ENCODE measurements at regions not wholly inside any gene's neighbourhood (a gene's known extent, or its start where the extent isn't known, plus 50 kb on each side); places are given as distances from the start of the nearest gene placed in this dataset.

GRCh38 chr10:21396889-21397288, 128.6 kb downstream of the SKIDA1 start:
- TF ChIP-seq CTCF (IDR thresholded peaks at IDR 0.05; ENCODE audit: insufficient read depth, low read length, severe bottlenecking): no peak
- no peak for DNase-seq (ENCODE audit: low read depth)
- Histone ChIP-seq H3K27me3 (ENCODE audit: control insufficient read depth, insufficient read depth, low read length) (no peaks in the 10 kb centered on the region), H3K4me3 (ENCODE audit: low read depth, low read length) (no peak overlapping the region), H3K36me3 (ENCODE audit: control insufficient read depth, insufficient read depth, low read length) (no peaks in the 10 kb centered on the region)
- no peak for FAIRE-seq

- DNase-seq (ENCODE audit: low read depth): no peak
- Histone ChIP-seq H3K36me3 (ENCODE audit: control insufficient read depth, insufficient read depth, low read length) (no peaks in the 10 kb centered on the region), H3K4me3 (ENCODE audit: low read depth, low read length) (no peak overlapping the region), H3K27me3 (ENCODE audit: control insufficient read depth, insufficient read depth, low read length) (no peaks in the 10 kb centered on the region)
- TF ChIP-seq CTCF (IDR thresholded peaks at IDR 0.05; ENCODE audit: insufficient read depth, low read length, severe bottlenecking): no peak
- FAIRE-seq: no peak
Measured at GRCh38 chr10:21393931-21394330, 131.6 kb downstream of the SKIDA1 start.

- H3K27me3 ChIP-seq (ENCODE audit: control insufficient read depth, insufficient read depth, low read length): no peaks in the 10 kb centered on the region
- no peaks in the 10 kb centered on the region for H3K36me3 ChIP-seq (ENCODE audit: control insufficient read depth, insufficient read depth, low read length)
- TF ChIP-seq CTCF (IDR thresholded peaks at IDR 0.05; ENCODE audit: insufficient read depth, low read length, severe bottlenecking): no peak
- DNase-seq (ENCODE audit: low read depth): no peak
- no peak for FAIRE-seq
- no peak overlapping the region for H3K4me3 ChIP-seq (ENCODE audit: low read depth, low read length)
Measured at GRCh38 chr10:21388589-21388988, 136.9 kb downstream of the SKIDA1 start.

GRCh38 chr10:21387868-21388267, 137.6 kb downstream of the SKIDA1 start:
- no peak for FAIRE-seq
- TF ChIP-seq CTCF (IDR thresholded peaks at IDR 0.05; ENCODE audit: insufficient read depth, low read length, severe bottlenecking): no peak
- H3K27me3 ChIP-seq (ENCODE audit: control insufficient read depth, insufficient read depth, low read length): no peaks in the 10 kb centered on the region
- H3K4me3 ChIP-seq (ENCODE audit: low read depth, low read length): no peak overlapping the region
- no peak for DNase-seq (ENCODE audit: low read depth)
- no peaks in the 10 kb centered on the region for H3K36me3 ChIP-seq (ENCODE audit: control insufficient read depth, insufficient read depth, low read length)

GRCh38 chr10:21385996-21386585, 139.4 kb downstream of the SKIDA1 start:
- DNase-seq (ENCODE audit: low read depth): peak; percentile 42
- H3K4me3 ChIP-seq (ENCODE audit: low read depth, low read length): no peak overlapping the region
- FAIRE-seq: peak; percentile 47
- no peak for TF ChIP-seq CTCF (IDR thresholded peaks at IDR 0.05; ENCODE audit: insufficient read depth, low read length, severe bottlenecking)
- H3K27me3 ChIP-seq (ENCODE audit: control insufficient read depth, insufficient read depth, low read length): no peaks in the 10 kb centered on the region
- H3K36me3 ChIP-seq (ENCODE audit: control insufficient read depth, insufficient read depth, low read length): no peaks in the 10 kb centered on the region

GRCh38 chr10:21385536-21385935, 139.9 kb downstream of the SKIDA1 start:
- no peak for DNase-seq (ENCODE audit: low read depth)
- TF ChIP-seq CTCF (IDR thresholded peaks at IDR 0.05; ENCODE audit: insufficient read depth, low read length, severe bottlenecking): no peak
- no peak for FAIRE-seq
- H3K36me3 ChIP-seq (ENCODE audit: control insufficient read depth, insufficient read depth, low read length): no peaks in the 10 kb centered on the region
- no peaks in the 10 kb centered on the region for H3K27me3 ChIP-seq (ENCODE audit: control insufficient read depth, insufficient read depth, low read length)
- no peak overlapping the region for H3K4me3 ChIP-seq (ENCODE audit: low read depth, low read length)

Measured in bronchial epithelial cell (primary cell).